HG03103 (cell line): ENCODE measurements at regions not wholly inside any gene's neighbourhood (a gene's known extent, or its start where the extent isn't known, plus 50 kb on each side); places are given as distances from the start of the nearest gene placed in this dataset.

Experiments
- ATAC-seq: cut with Tn5 transposase; IDR thresholded peaks from one replicate; pipeline ENCODE4 v1.9.1; 2021; ENCODE audit warnings: low read depth; ENCODE audit not compliant: unreplicated experiment

DNA sequence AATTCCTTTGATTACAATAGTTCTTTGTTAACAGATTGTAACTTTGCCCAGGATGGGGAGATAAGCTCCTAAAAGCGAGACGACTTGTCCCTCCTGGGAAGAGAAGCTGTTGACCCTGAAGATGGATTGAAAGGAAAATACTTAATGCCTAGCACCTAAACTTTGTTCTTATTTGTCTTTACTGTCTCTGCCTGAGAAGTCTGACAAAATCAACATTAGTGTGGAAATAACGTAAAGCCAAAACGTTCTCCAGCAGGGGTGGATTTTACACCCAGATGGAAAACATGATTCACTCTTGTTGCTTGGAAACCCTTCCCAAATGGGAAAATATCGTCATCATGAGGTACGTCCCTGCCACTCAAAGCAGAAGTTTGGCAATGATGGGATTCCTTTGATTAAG, 450.1 kb downstream of the SLC4A3 start:
- ATAC-seq, result no peak

DNA sequence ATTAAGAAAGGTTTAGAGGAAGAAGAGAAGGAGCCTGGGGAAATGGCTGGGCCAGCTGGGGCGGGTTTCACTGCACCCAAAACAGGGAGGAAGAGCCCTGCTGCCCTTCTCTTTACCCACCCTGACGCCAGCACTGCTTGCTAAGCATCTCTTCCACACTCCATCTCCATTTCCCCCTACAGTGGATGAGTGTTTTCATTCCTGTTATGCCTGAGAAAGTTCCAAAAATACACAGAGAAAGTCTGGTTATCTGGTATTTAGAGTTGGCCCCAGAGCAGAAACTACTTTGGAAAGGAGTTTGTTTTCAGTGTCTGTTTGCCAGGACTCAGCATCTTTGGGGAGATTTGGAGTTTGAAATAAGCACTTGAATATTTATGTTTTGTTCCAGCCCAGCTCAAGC, 451.0 kb downstream of the SLC4A3 start:
- no peak for ATAC-seq

DNA sequence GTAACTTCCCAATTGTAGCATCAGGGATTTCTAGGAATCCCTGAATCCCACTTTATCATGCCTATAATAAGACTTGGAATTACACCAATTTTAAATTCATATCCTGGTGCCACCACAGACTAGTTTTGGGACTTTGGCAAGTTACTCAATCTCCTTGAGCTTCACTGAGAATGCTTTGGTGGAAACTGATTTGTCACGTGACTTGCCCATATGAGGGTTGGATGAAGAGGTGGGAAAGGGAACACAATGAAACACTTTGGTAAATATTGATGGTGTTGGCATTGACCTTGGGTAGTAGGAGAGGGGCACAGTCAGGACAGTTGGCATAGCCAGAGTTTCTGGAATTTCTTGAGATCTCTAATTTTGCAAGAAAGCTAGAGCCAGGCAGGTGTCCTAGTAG, 452.2 kb downstream of the SLC4A3 start:
- no peak for ATAC-seq

DNA sequence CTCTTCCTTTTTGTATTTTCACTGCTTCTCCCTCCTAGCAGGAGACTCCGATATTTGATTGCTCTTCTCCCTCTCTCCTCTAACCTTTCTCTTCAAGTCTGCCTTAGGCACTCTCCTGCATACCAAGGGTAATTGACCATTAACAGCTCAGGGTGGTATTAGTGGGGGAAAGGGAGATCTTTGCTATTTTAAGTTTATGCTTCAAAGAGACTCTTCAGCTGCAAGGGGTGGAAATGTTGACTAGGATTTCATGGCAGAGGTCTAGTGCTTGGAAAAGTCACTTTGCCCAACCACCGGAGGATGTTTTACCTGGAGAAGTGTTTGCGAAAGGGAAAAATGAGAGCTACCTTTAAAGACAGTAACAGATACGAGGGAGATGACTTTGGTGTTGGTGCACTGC, 453.7 kb downstream of the SLC4A3 start:
- ATAC-seq, result no peak

DNA sequence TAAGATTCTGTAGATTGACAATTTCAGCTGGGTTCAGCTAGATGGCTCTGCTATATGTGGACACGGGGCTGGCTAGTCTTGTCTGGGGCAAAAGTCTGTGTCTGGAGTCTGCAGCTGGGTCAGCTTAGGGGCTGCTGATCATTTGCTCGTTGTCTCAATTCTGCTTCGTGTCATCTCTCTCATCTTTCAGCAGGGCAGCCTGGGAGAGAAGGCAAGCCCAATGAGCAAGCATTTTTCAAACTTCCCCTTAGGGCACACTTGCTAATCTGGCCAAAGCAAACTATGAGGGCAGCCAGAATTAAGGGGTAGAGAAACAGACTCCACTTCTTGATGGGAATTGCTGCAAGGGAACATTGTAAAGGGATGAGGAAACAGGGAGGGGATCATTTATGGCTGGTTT, 462.6 kb downstream of the SLC4A3 start:
- ATAC-seq, result no peak

DNA sequence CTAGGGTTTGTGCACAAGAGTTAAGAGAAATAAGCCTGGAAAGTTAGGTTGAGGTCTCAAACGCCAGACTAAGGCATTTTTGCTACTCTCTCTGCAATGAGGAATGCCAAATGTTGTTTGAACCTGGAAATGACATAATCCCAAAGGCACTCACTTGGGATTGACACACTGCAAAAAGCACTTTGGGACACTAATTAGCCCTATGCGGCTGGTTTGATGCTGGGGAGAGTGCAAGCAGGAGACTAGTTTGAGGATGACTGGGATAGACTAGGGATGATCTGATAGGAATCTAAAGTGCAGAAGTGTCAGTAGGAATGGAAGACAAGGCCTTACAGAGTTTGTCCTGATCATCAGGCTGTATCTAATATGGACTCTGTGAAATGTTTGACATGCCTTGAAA, 469.0 kb downstream of the SLC4A3 start:
- no peak for ATAC-seq

DNA sequence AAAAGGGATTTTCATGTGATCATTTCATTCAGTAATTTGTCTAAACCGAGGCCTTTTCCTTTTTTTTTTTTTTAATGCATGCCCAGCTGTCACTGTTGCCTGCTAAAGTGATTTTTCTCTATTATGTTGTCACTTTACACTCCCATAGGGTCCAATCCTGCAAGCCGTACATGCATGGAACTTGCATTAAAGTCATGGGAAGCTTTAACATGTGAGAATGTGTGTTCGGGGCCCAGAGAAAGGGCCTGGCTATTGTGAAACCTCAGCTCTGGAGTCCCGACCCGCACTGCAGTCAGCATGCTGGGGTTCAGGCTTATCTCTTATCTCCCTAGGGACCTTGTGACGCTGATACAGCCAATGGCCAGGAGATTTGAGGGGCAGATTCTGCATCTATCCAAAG, 474.6 kb downstream of the SLC4A3 start:
- no peak for ATAC-seq

DNA sequence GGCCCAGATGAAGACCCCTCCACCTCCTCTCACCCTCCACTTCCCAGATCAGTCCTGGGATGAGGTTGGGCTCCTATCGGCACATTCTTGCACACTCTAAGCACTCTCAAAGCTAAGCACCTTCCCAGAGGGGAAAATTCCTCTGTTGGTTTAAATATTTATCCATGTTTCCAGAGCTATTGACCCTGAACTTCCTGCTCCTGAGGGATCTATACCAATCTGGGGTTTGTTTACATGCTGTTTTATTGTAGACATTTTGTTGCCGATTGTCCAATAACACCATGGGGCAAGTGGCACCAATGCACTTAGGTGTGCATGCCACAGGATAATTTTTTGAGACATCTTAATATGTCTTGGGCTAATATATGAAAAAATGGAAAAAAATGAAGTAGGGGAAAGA, 476.2 kb downstream of the SLC4A3 start:
- ATAC-seq, result no peak

DNA sequence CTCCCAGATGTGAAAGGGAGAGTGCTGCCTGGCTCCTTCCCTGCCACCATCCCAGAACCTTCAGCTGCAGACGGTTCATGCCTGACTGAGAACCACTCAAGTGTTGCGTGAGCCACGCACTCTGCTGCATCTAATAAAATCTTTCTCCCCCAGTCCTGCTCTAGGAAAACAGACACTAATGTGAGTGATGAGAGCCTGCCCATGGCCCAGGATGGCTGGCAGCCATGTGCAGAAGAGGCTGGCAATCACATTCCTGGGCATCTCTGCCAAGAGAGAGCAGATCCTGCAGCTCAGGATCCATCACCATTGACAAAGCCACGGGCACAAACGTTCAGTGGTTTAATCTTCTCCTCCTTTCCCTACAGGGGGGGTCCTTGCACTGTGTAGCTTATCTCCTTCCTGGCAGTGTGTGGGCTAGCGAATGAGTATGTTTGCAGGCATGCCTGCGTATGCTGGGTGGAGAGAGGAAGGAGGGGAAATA, 477.5 kb downstream of the SLC4A3 start:
- ATAC-seq, result no peak

DNA sequence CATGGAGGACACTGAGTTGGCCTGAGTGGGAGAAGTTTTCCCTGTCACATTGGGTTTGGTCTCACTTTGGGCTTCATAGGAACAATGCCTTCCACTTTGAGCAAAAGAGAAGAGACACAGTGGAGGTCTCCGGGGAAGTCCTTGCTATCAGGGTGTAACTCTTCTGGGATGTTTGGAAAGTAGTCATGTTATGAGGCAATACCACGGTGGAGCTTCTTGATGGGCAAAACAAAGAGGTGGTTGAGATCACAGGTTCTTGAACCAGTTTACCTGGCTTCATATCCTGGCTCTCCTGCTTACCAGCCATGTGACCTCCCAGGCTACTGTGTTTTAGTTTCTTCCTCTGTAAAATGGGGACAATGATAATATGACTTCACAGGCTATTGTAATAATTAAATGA, 478.6 kb downstream of the SLC4A3 start:
- no peak for ATAC-seq

DNA sequence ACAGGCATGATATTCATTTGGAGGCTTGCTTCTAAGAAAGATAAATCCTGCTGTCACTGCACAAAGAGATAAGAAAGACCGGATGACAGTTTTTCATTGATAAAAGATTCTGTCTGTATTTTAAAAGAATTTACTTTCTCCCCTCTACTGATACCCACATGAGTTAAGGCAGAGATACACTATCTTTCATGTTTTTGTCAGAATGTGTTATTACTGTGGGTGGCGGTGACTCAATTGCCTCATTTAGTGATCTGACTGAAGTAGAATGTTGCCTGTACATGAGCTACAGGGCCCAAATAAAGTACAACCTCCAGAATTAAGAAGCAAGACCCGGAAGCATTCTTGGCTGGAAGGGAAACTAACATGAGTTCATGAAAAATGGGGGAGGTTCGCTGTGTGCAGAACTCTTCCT, 480.0 kb downstream of the SLC4A3 start:
- no peak for ATAC-seq

DNA sequence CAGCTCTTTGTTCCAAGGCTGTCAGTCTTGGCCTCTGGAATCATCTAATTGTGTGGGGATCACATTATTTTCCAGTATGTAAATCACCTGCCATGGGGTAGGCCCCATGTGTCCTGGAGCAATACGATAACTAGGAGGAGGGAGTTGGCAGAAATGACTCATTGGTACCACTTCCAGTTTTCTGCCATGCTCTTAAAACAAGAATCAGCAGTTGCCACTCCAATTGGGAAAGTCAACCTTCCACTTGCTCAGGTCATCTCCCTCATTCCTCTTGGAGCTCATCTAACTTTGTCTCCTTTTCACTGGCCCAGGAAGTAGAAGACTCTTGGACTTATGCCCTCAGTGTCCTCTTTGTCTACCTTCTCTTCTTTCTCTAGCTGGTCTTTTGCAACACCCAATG, 487.0 kb downstream of the SLC4A3 start:
- ATAC-seq, result no peak

DNA sequence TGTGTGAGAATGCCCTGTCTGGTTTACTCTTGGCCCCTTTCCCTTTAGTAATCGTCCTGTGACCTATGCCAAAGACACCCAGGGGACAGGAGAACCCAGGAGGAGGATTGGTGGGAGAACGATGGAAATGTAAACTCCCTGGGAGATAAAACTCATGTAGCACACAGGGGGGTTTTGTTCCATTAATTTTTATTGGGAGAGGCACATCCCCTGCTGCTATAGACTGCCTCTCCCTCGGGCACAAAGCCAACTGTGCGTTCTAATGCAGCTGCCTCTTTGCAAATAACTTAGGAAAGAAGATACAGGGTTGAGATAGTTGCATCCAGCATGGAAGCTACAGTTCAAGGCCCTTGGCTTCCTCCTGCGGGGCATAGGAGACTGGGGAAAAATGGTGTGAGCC, 489.6 kb downstream of the SLC4A3 start:
- no peak for ATAC-seq

DNA sequence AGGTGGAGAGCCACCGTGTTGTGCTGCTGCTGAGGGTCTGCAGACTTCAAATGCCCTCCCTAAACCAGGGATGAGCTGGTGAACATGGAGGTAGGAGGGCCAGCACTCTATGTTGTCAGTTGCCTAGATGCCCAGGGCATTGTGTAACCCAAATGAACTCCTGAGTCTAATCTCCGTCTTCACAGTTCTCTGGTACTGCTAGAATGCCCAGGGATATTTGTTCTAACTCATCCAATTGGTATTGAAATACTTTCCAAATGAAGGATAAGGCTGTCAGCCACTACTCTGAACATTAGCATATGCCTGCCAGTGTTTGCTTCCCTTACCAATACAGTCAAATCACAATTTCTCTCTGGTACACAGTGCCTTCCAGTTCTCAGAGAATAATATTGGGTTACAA, 492.6 kb downstream of the SLC4A3 start:
- ATAC-seq, result no peak

DNA sequence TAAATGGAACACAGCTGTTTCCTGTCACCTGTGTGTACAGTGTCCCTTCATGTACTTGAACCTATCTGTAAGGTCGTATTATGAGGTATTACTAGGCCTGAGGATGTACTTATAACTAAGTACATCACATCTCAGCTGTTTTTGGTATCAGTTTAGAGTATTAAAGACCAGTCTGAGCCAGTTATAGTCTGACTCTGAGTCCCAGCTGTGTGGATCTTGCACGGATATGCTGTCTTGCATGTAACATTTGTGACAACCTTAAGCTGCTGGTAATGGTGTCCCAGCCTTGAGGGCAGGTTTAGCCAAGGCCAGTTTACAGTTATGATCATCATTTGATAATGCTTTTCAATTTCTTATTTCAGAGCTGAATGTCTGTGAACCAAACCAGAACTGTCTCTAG, 496.3 kb downstream of the SLC4A3 start:
- ATAC-seq, result no peak

DNA sequence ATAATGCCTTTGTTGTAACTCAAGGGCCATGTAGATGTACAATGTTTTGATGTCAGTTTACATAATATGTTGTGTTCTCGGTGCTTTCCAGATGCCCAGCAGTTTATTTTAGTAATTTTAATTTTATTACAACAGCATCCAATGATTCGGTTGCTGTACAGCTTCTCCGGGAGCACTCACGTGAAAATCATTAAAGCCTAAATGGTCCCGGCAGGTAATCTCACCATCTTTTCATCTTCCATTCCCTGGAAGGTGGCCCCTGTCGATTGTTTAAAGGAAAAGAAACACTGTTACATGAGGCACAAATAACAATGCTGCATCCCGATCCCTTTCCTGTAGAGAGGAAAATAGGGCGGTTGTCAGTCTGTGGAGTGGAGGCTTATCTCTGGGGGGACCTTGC, 498.1 kb downstream of the SLC4A3 start:
- no peak for ATAC-seq

DNA sequence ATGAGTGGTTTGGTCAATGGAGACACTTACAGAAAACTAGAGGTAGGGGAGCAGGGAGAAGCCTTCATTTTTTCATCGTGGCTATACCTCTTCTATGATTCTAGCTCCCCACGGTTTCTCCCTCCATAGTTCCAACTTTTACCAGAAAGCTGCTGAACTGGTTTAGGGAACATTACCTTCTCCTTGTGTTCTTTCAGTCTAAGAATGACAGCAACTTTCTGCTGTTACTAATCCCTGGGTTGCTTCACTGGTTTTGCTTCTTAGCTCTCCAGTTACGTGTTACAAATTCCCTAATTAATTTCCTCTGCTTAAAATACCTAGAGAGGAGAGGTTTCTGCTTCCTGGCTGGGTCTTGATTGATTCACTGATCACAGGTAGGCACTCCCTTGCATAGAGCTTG, 499.9 kb downstream of the SLC4A3 start:
- ATAC-seq, result no peak

DNA sequence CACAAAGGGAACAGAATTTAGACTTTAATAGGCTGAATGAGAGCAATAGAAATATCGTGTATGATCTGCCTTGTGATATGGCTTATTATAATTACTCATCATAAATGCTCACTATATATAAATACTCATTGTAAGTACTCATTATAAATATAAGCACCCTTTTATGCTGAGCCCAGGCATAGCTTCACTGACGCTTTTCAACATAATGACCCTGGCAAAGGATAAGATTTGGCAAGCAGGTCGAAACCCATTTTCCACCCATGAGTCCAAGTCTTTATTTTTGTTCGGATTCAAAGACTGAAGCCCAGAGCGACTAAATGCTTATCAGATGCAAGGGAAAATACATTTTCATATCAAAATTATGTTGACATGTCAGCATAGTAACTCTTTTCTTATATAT, 500.4 kb downstream of the SLC4A3 start:
- ATAC-seq, result no peak

DNA sequence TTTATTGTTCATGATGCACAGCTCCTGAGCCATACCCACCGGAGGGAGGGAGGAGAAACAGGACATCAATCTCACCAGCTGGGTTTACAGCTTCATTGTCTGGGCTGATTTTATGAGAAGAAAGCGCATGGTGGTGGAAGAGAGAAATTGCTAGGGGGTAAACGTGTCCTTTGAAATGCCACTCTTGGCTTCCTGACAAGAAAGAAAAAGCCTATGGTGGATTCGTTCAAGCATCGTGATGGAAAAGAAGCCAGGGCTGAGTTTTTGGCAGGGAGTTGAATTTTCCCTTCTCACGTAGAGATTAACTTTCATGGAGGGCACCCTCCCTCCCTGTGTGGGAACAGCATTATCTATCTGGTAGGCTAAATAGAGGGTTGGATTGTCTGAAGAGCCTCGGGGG, 502.0 kb downstream of the SLC4A3 start:
- ATAC-seq, result no peak

DNA sequence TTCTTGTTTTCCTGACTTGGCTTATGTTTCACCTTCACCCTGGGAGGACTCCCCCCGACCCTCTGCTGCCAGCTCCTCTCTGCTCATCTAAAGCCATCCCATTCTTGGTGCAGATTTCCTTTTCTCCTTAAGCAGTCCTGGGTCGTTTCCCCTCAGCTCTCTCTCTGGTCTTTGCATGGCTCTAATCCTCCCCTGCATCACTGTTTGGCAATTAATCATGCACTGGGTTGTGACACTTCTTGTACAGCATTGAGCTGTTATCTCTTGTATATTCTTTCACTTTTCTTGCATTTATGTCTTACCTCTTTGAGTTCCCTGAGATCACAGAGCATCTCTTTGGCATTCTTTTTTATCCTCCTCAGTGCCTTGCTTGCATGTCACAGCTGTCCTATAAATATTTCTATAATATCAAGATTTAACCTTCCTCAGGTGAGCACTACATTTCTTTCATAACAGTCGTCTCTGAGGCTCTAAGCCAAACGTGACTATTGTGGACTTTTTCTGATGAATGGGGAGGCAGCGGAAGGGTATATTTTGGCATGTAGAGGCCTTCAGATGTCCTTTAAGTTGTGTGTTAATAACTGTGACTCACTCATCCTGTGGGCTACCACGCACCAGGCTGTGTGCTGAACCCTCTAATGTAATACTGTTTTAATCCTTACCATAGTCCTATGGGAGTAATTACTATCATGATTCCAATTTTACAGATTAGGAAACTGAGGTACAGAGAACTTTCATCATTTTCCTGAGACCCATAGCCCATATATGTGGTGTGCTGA, 507.5 kb downstream of the SLC4A3 start:
- ATAC-seq, result no peak

DNA sequence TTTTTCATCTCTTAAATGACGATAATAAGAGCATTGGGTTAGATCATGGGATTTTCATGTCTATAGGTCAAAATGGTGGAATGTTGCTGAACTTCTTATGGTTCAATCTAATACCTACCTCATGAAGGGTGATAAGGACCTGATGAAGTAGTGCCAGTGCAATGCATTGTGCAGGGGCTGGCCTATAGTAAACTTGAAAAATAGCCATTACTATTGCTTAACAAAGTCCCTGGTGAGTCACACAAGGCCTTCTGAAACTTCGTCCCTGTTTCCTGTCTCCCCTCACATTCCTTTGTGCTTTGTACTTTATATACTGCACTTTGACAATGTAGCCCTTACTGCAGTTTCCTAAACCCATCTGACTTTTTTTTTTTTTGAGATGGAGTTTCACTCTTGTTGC, 515.9 kb downstream of the SLC4A3 start:
- ATAC-seq, result no peak

DNA sequence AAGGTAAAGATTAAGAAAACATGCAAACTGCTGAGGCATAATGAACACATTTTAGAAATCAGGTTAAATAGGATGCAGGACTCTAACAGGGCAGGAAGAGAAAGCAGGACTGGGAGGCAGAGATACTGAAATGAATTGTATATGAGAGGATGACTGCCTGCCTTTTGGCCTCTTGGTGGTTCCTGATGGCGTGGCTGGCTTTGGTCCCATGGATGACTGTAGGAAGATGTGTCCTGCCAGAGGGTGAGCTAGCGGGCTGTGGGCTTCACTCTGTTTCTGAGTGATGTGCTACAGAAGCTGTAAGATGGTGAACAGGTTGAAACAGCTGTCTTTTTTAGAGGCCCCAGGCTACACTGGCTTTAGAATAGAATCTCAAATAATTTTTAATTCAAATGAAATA, 517.0 kb downstream of the SLC4A3 start:
- ATAC-seq, result no peak
